Breast epithelium (tissue), 4 donors: ENCODE measurements at regions not wholly inside any gene's neighbourhood (a gene's known extent, or its start where the extent isn't known, plus 50 kb on each side); places are given as distances from the start of the nearest gene placed in this dataset.

Experiments
- DNase-seq, 2 donors: peaks; one replicate each; pipeline ENCODE4 v3.0.0-alpha.2; 2019; ENCODE audit warnings: low spot score in 2 of 2
- H3K27ac ChIP-seq, 2 donors: fragments of 200-600 bp; sonication (generic) in 1 of 2; one replicate each; pipeline ENCODE4 v1.5.1; 2016 to 2019; ENCODE audit warnings: mild to moderate bottlenecking in 1 of 2
- H3K27me3 ChIP-seq, 2 donors: fragments of 200-600 bp; sonication (generic) in 1 of 2; one replicate each; pipeline versions ENCODE4 v1.5.1 to v1.6.0; 2017 to 2019; ENCODE audit warnings: control low read depth in 1 of 2, mild to moderate bottlenecking in 1 of 2
- H3K36me3 ChIP-seq: fragments of 200-600 bp; one replicate; pipeline ENCODE4 v1.5.1; 2019
- H3K4me1 ChIP-seq, 2 donors: fragments of 200-600 bp; sonication (generic); one replicate each; pipeline ENCODE4 v1.5.1; 2016 to 2019; ENCODE audit warnings: control low read depth in 1 of 2
- H3K4me3 ChIP-seq, 3 donors: fragments of 200-600 bp; sonication (generic); 1 replicate in 2 of 3; 2 replicates in 1 of 3; pipeline ENCODE4 v1.5.1; 2016 to 2019; ENCODE audit warnings: mild to moderate bottlenecking in 3 of 3, moderate library complexity in 2 of 3
- H3K9me3 ChIP-seq, 2 donors: fragments of 200-600 bp; sonication (generic) in 1 of 2; one replicate each; pipeline ENCODE4 v1.5.1; 2016 to 2019; ENCODE audit warnings: control low read depth in 1 of 2
- POLR2A ChIP-seq: fragments of 450-650 bp; IDR thresholded peaks from one replicate; pipeline ENCODE4 v1.6.1; 2016; ENCODE audit warnings: antibody characterized with exemption, mild to moderate bottlenecking, moderate library complexity
- POLR2AphosphoS5 ChIP-seq, 3 donors: sonication (generic); formaldehyde crosslinking; IDR thresholded peaks; one replicate each; pipeline ENCODE4 v1.6.1; 2017; ENCODE audit warnings: antibody characterized with exemption in 3 of 3
- intact Hi-C: fragments of 100-400 bp; cut with DNase I; formaldehyde crosslinking; loops from one replicate; pipeline ENCODE4 v1.15.1; 2023; ENCODE audit warnings: low total_unique reads
- TF ChIP-seq, protein P1 (sequence below), 3 donors: fragments of 450-650 bp; IDR thresholded peaks; one replicate each; pipeline ENCODE4 v1.5.1; 2016 to 2017; ENCODE audit warnings: antibody characterized with exemption in 3 of 3, mild to moderate bottlenecking in 3 of 3, moderate library complexity in 3 of 3

GRCh38 chr4:78691334-78691754, 84.8 kb upstream of the BMP2K start:
- no peak for DNase-seq
- H3K36me3 ChIP-seq: no peaks in the 10 kb centered on the region

DNA sequence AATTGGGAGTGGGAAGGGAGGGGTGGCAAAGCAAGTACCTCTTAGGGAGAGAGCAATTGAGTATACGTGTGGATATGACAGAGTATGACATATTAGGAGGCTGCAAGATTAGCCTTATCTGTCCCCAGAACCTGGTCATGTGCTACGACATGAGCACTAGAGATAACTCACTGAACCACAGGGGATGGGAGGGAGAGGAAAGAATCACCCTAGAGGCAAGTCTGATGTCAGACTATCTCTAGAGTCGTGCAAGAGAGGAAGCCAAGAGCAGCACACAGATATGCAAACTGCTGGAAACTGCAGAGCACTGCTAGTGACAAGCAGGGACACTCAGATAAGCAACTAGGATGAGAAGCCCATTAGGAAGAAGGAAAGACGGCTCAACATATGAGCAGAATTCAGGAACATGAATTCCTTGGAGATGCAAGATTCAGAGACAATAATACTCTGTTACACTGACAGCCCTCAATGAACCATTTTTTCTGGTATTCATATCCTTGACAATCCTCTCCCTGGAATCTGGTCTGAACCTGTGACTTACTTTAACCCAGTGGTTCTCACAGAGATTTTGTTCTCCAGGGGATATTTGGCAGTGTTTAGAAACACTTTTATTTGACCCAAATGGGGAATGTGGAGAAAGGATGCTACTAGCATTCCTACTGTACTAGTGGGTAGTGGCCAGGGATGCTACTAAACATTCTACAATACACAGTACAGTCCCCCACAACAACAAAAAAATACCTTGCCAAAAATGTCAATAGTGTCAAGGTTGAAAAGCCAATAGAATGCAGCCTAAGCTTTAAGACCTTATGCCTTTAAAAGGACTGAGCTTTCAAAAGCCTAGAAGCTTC, 84.0 kb upstream of the BMP2K start:
- TF ChIP-seq POLR2A: no peak
- no peak for TF ChIP-seq POLR2AphosphoS5 (IDR thresholded peaks at IDR 0.05)
- TF ChIP-seq, protein P1, sequence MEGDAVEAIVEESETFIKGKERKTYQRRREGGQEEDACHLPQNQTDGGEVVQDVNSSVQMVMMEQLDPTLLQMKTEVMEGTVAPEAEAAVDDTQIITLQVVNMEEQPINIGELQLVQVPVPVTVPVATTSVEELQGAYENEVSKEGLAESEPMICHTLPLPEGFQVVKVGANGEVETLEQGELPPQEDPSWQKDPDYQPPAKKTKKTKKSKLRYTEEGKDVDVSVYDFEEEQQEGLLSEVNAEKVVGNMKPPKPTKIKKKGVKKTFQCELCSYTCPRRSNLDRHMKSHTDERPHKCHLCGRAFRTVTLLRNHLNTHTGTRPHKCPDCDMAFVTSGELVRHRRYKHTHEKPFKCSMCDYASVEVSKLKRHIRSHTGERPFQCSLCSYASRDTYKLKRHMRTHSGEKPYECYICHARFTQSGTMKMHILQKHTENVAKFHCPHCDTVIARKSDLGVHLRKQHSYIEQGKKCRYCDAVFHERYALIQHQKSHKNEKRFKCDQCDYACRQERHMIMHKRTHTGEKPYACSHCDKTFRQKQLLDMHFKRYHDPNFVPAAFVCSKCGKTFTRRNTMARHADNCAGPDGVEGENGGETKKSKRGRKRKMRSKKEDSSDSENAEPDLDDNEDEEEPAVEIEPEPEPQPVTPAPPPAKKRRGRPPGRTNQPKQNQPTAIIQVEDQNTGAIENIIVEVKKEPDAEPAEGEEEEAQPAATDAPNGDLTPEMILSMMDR (IDR thresholded peaks at IDR 0.05): no peak
- H3K4me1 ChIP-seq: no peaks in the 10 kb centered on the region
- no peaks in the 10 kb centered on the region for H3K36me3 ChIP-seq
- intact Hi-C loops: no loop called here
- no peak for DNase-seq
- no peaks in the 10 kb centered on the region for H3K27me3 ChIP-seq
- no peak overlapping the region for H3K4me3 ChIP-seq
- no peak overlapping the region for H3K27ac ChIP-seq
- no peaks in the 10 kb centered on the region for H3K9me3 ChIP-seq

More at GRCh38 chr4:78691334-78691754, 84.8 kb upstream of the BMP2K start:
- Histone ChIP-seq H3K9me3 (no peaks in the 10 kb centered on the region), H3K27ac (no peak overlapping the region), H3K4me3 (no peak overlapping the region), H3K27me3 (no peaks in the 10 kb centered on the region), H3K4me1 (no peaks in the 10 kb centered on the region)
- intact Hi-C loops: no loop called here
- TF ChIP-seq POLR2A (no peak), POLR2AphosphoS5 (IDR thresholded peaks at IDR 0.05) (no peak)
- TF ChIP-seq, protein P1 (IDR thresholded peaks at IDR 0.05): no peak

- intact Hi-C loops: no loop called here
- H3K27ac ChIP-seq: no peak overlapping the region
Measured at GRCh38 chr4:78692822-78693170, 83.4 kb upstream of the BMP2K start.

GRCh38 chr4:78693777-78694456, 82.2 kb upstream of the BMP2K start:
- Histone ChIP-seq H3K4me1 (no peaks in the 10 kb centered on the region), H3K27ac (no peak overlapping the region), H3K9me3 (no peaks in the 10 kb centered on the region), H3K36me3 (no peaks in the 10 kb centered on the region), H3K27me3 (no peaks in the 10 kb centered on the region), H3K4me3 (no peak overlapping the region)
- TF ChIP-seq, protein P1 (IDR thresholded peaks at IDR 0.05): no peak
- no peak for TF ChIP-seq POLR2A
- no peak for TF ChIP-seq POLR2AphosphoS5 (IDR thresholded peaks at IDR 0.05)
- DNase-seq: no peak
- intact Hi-C loops: no loop called here

More at GRCh38 chr4:78692822-78693170, 83.4 kb upstream of the BMP2K start:
- Histone ChIP-seq H3K4me1 (no peaks in the 10 kb centered on the region), H3K36me3 (no peaks in the 10 kb centered on the region), H3K27me3 (no peaks in the 10 kb centered on the region), H3K9me3 (no peaks in the 10 kb centered on the region), H3K4me3 (no peak overlapping the region)
- no peak for TF ChIP-seq POLR2AphosphoS5 (IDR thresholded peaks at IDR 0.05)
- TF ChIP-seq POLR2A: no peak
- TF ChIP-seq, protein P1 (IDR thresholded peaks at IDR 0.05): no peak
- DNase-seq: no peak

DNA sequence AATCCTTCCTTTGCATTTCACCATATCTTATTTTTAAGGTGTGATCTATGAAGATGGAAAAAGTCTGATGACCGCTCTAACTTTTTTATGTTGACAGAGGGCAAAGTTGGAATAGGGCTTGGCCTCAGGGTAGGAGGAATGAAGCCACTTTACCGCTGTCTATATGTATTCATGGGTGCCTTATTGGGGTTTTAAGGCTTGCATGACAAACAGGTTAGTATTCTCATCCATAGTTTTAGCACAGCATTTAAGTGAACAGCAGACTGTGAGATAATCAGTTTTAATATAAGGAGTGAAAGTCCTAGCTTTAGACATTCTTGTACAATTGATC, 81.7 kb upstream of the BMP2K start:
- intact Hi-C loops: no loop called here
- Histone ChIP-seq H3K4me1 (no peaks in the 10 kb centered on the region), H3K9me3 (no peaks in the 10 kb centered on the region), H3K36me3 (no peaks in the 10 kb centered on the region), H3K27me3 (no peaks in the 10 kb centered on the region), H3K27ac (no peak overlapping the region), H3K4me3 (no peak overlapping the region)
- DNase-seq: no peak
- TF ChIP-seq POLR2AphosphoS5 (IDR thresholded peaks at IDR 0.05) (no peak), POLR2A (no peak)
- TF ChIP-seq, protein P1 (IDR thresholded peaks at IDR 0.05): no peak
